ENCODE measurements at regions not wholly inside any gene's neighbourhood (a gene's known extent, or its start where the extent isn't known, plus 50 kb on each side); places are given as distances from the start of the nearest gene placed in this dataset.
"Not testable (repeated sequence)": the region's sequence is repeated elsewhere in the genome, so short reads cannot be mapped to it uniquely, and the experiment has no call there.

DNA sequence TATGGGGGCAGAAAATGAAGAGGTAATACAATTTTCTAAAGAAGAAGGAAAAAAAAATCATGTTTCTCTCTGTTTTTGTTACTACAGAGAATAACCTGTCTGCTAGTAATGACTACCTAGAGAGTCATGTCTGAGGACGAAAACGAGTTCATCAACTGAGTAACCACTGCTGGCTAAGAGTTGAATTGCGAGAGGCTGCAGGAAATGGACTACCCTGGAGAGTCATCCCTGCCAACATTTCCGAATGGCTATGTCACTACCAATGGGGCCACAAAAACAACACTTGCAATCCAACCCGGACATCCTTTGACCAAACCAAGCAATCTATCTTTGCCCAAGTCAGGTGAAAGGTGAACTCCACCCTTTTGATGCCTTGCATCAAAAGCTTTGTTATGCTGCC is 120.6 kb downstream of the FCRL5 start:
- intact Hi-C loops (cut with DNase I): no loop called here
- no peaks in the 10 kb centered on the region for H3K27me3 ChIP-seq
- DNase-seq (ENCODE audit: extremely low spot score): no peak
- H3K27ac ChIP-seq (replicated peaks in 1 of 4): no peak overlapping the region
- no peaks in the 10 kb centered on the region for H3K4me1 ChIP-seq
- WGBS: 90% methylated on average over 5 of the region's 5 CpGs
- TF ChIP-seq POLR2A (IDR thresholded peaks at IDR 0.05; ENCODE audit: low read depth) (no peak), EP300 (IDR thresholded peaks at IDR 0.05) (no peak), POLR2AphosphoS5 (IDR thresholded peaks at IDR 0.05) (no peak)
- TF ChIP-seq, protein P1, sequence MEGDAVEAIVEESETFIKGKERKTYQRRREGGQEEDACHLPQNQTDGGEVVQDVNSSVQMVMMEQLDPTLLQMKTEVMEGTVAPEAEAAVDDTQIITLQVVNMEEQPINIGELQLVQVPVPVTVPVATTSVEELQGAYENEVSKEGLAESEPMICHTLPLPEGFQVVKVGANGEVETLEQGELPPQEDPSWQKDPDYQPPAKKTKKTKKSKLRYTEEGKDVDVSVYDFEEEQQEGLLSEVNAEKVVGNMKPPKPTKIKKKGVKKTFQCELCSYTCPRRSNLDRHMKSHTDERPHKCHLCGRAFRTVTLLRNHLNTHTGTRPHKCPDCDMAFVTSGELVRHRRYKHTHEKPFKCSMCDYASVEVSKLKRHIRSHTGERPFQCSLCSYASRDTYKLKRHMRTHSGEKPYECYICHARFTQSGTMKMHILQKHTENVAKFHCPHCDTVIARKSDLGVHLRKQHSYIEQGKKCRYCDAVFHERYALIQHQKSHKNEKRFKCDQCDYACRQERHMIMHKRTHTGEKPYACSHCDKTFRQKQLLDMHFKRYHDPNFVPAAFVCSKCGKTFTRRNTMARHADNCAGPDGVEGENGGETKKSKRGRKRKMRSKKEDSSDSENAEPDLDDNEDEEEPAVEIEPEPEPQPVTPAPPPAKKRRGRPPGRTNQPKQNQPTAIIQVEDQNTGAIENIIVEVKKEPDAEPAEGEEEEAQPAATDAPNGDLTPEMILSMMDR (IDR thresholded peaks at IDR 0.05): no peak
- no peaks in the 10 kb centered on the region for H3K9me3 ChIP-seq
- no peak overlapping the region for H3K4me3 ChIP-seq
- no peaks in the 10 kb centered on the region for H3K36me3 ChIP-seq

DNA sequence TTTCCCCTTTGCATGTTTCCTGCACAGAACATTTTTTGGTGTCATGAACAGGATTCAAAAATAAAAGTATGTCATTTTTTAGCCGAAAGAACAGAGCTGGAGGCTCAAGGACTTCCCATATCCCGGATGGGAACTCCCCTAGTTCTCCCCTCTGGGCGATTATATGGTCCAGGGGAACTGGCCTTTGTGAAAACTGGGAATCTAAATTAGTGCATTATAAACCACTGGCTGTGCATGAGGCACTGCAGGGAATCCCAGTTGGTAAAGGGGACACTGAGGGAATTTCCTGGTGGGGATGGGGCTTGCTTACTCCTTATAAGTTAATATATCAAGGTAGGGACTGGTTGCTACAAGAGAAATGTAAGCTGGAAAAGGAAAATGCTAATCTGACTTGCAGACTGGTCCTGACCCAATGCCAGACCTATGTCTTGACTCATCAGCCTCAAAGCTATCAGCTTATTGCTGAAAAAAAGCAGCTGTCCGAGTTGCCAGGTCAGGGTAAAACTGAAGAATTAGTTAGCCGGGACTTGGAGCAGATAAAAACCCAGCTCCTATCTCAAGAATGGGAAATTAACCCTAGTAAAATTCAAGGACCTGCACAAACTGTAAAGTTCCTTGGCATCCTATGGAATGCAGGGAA is 122.6 kb downstream of the FCRL5 start:
- Histone ChIP-seq H3K36me3 (no peaks in the 10 kb centered on the region), H3K27ac (replicated peaks in 1 of 4) (no peak overlapping the region), H3K4me1 (no peaks in the 10 kb centered on the region), H3K4me3 (no peak overlapping the region), H3K9me3 (no peaks in the 10 kb centered on the region), H3K27me3 (no peaks in the 10 kb centered on the region)
- WGBS: 74% methylated on average over 5 of the region's 5 CpGs
- DNase-seq (ENCODE audit: extremely low spot score): no peak
- TF ChIP-seq POLR2A (IDR thresholded peaks at IDR 0.05; ENCODE audit: low read depth): no peak
- TF ChIP-seq POLR2AphosphoS5 (IDR thresholded peaks at IDR 0.05): no peak
- TF ChIP-seq, protein P1 (IDR thresholded peaks at IDR 0.05): no peak
- TF ChIP-seq EP300 (IDR thresholded peaks at IDR 0.05): no peak
- intact Hi-C loops (cut with DNase I): no loop called here

DNA sequence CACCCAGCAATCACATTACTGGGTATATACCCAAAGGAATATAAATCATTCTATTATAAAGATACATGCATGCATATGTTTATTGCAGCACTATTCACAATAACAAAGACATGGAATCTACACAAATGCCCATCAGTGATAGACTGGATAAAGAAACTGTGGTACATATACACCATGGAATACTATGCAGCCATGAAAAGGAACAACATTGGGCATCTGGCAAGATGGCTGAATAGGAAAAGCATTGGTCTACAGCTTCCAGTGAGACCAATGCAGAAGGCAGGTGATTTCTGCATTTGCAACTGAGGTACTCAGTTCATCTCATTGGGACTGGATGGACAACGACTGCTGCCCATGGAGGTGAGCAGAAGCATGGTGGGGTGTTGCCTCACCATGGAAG is 128.6 kb downstream of the FCRL5 start:
- 100% methylated on average over 1 of the region's 1 CpG for WGBS
- H3K4me1 ChIP-seq; DNase-seq (ENCODE audit: extremely low spot score); H3K27ac ChIP-seq (replicated peaks in 1 of 4); intact Hi-C loops (cut with DNase I); H3K4me3 ChIP-seq; H3K9me3 ChIP-seq; H3K36me3 ChIP-seq; H3K27me3 ChIP-seq: not testable (repeated sequence)

DNA sequence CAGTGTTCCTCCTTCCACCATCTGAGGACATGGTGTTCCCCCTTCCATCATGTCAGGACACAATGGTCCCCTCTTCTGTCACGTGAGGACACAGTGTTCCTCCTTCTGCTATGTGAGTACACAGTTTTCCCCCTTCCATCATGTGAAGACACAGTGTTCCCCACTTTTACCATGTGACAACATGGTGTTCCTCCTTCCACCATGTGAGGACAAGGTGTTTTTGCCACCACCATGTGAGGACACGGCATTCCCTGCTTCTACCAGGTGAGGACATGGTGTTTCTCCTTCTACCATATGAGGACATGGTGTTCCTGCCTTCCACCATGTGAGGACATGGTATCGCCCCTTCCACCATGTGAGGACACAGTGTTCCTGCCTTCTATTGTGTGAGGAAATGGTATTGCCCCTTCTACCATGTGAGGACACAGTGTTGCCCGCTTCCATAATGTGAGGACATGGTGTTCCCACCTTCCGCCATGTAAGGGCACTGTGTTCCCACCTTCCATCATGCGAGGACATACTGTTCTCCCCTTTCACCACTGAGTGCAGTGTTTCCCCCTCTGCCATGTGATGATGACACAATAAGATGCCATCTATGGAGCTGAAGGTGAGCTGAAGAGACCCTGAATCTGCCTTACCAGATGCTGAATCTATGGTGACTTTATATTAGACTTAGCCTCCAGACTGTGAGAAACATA is 132.3 kb downstream of the FCRL5 start:
- Histone ChIP-seq H3K27me3 (peaks cover 0 to 7% (median 0%) of the 10 kb centered on the region in 4 donors), H3K36me3 (no peaks in the 10 kb centered on the region), H3K27ac (replicated peaks in 1 of 4) (no peak overlapping the region), H3K4me3 (no peak overlapping the region), H3K4me1 (no peaks in the 10 kb centered on the region), H3K9me3 (no peaks in the 10 kb centered on the region)
- intact Hi-C loops (cut with DNase I): no loop called here
- WGBS: 85% methylated on average over 6 of the region's 6 CpGs
- DNase-seq (ENCODE audit: extremely low spot score): peak; percentile 80
- TF ChIP-seq POLR2A (IDR thresholded peaks at IDR 0.05; ENCODE audit: low read depth): no peak
- no peak for TF ChIP-seq EP300 (IDR thresholded peaks at IDR 0.05)
- no peak for TF ChIP-seq POLR2AphosphoS5 (IDR thresholded peaks at IDR 0.05)
- TF ChIP-seq, protein P1 (IDR thresholded peaks at IDR 0.05): no peak

DNA sequence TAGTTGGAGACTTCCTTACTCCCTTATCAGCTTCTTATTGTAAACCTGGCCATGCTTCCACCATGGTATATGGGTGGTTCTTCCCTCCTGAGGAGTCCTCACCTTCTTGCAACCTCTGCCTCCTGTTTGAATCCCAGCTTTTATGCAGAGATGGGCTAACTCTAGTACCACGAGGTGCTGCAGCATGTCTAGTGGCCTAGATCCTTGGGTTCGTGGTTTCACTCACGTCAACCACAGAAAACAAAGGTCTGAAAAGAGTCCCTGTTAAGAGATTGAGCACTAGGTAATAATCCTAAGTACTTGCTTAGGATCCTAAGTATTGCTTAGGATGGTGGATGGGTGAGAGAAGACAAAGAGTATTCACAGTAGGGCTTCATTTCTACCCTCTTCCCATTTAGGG is 133.7 kb downstream of the FCRL5 start:
- H3K27ac ChIP-seq (replicated peaks in 1 of 4): no peak overlapping the region
- H3K9me3 ChIP-seq: no peaks in the 10 kb centered on the region
- H3K36me3 ChIP-seq: no peaks in the 10 kb centered on the region
- DNase-seq (ENCODE audit: extremely low spot score): no peak
- no peak overlapping the region for H3K4me3 ChIP-seq
- intact Hi-C loops (cut with DNase I): no loop called here
- peaks cover 0 to 7% (median 0%) of the 10 kb centered on the region in 4 donors for H3K27me3 ChIP-seq
- H3K4me1 ChIP-seq: no peaks in the 10 kb centered on the region
- TF ChIP-seq EP300 (IDR thresholded peaks at IDR 0.05): no peak
- TF ChIP-seq, protein P1 (IDR thresholded peaks at IDR 0.05): no peak
- TF ChIP-seq POLR2A (IDR thresholded peaks at IDR 0.05; ENCODE audit: low read depth): no peak
- no peak for TF ChIP-seq POLR2AphosphoS5 (IDR thresholded peaks at IDR 0.05)
- 76% methylated on average over 3 of the region's 3 CpGs for WGBS
